ENCODE measurements at regions not wholly inside any gene's neighbourhood (a gene's known extent, or its start where the extent isn't known, plus 50 kb on each side); places are given as distances from the start of the nearest gene placed in this dataset.
"Not testable (repeated sequence)": the region's sequence is repeated elsewhere in the genome, so short reads cannot be mapped to it uniquely, and the experiment has no call there.

DNA sequence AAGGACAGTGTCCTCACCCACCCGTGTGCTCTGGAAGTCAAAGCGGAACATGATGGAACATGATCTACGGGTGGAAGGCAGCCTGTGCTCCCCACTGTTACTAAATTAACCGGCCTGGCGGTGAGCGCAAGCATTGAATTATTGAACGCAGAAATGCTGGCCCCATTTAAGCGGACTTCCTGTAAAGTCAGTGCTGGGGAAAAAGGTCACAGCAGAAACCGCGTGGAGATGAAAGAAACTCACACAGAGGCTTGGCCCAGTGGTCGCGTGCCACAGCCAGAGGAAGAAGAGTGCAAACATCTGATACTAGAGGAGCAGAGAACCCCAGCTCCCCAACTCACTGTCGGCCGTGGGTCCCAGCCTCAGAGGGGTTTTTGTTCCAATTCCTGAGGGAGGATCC, 321.2 kb downstream of the ADGRD1 start:
- Histone ChIP-seq H3K4me3 (no peak overlapping the region), H3K27me3 (ENCODE audit: insufficient read depth in 3 of 3, low read length in 2 of 3) (peaks cover 0 to 5% (median 0%) of the 10 kb centered on the region in 3 donors), H3K27ac (no peak overlapping the region), H3K4me1 (no peaks in the 10 kb centered on the region), H3K36me3 (ENCODE audit: insufficient read depth in 1 of 2, low read depth in 1 of 2) (no peaks in the 10 kb centered on the region), H3K9me3 (no peaks in the 10 kb centered on the region)
- DNase-seq = peak in 1 of 2 donors; percentile 14
- WGBS, 3 donors = 42 to 49% (median 46%) methylated on average over 14 of the region's 14 CpGs
- TF ChIP-seq, protein P1, sequence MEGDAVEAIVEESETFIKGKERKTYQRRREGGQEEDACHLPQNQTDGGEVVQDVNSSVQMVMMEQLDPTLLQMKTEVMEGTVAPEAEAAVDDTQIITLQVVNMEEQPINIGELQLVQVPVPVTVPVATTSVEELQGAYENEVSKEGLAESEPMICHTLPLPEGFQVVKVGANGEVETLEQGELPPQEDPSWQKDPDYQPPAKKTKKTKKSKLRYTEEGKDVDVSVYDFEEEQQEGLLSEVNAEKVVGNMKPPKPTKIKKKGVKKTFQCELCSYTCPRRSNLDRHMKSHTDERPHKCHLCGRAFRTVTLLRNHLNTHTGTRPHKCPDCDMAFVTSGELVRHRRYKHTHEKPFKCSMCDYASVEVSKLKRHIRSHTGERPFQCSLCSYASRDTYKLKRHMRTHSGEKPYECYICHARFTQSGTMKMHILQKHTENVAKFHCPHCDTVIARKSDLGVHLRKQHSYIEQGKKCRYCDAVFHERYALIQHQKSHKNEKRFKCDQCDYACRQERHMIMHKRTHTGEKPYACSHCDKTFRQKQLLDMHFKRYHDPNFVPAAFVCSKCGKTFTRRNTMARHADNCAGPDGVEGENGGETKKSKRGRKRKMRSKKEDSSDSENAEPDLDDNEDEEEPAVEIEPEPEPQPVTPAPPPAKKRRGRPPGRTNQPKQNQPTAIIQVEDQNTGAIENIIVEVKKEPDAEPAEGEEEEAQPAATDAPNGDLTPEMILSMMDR (IDR thresholded peaks at IDR 0.05) = no peak
- ATAC-seq = no peak
- intact Hi-C loops (cut with DNase I) = no loop called here

DNA sequence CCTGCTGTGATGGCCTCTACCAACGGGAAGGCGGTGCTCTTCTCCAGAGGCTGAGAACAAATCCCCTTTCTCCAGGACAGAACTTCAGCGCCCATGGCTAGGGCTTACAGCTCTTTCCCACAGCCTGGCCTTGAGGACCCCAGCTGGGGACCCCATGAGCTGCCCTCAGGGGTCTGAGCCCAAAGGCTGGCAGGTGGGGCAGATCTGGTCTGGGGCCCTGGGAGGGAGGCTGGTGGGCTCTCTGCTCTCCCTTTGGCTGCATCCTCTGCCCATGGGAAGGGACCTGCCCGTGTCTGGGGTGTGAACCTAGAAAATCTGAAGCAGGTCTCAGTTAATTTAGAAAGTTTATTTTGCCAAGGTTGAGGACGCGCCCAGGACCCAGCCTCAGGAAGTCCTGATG, 322.1 kb downstream of the ADGRD1 start:
- Histone ChIP-seq H3K4me3 (no peak overlapping the region), H3K36me3 (ENCODE audit: insufficient read depth in 1 of 2, low read depth in 1 of 2) (no peaks in the 10 kb centered on the region), H3K4me1 (no peaks in the 10 kb centered on the region), H3K27ac (no peak overlapping the region), H3K27me3 (ENCODE audit: insufficient read depth in 3 of 3, low read length in 2 of 3) (peaks cover 0 to 5% (median 0%) of the 10 kb centered on the region in 3 donors), H3K9me3 (no peaks in the 10 kb centered on the region)
- DNase-seq (peak in 1 of 2 donors; percentile 20), ATAC-seq (no peak)
- intact Hi-C loops (cut with DNase I) = no loop called here
- WGBS, 3 donors = 85 to 92% (median 88%) methylated on average over 6 of the region's 6 CpGs
- TF ChIP-seq, protein P1 (IDR thresholded peaks at IDR 0.05) = no peak

DNA sequence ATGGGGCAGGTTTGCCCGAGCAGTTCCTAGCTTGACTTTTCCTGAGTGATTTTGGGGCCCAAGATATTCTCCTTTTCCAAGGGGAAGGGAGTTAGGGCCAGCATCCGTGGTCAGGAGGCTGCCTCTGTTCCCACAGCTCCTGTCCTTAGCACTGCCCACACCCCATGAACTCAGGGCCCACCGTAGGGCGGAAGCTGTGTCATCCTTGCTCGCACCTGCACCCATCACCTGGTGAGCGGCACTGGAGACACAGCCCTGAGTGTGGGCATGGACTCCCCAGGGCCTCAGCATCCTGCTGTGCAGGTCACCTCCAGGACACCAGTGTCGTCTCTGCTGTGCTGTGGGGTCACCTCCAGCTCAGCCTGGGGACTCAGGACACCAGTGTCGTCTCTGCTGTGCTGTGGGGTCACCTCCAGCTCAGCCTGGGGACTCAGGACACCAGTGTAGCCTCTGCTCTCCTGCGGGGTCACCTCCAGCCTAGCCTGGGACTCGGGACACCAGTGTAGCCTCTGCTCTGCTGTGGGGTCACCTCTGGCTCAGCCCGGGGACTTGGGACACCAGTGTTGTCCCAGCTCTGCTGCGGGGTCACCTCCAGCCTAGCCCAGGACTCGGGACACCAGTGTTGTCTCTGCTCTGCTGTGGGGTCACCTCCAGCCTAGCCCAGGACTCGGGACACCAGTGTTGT, 322.9 kb downstream of the ADGRD1 start:
- ATAC-seq = no peak
- Histone ChIP-seq H3K4me3 (no peak overlapping the region), H3K36me3 (ENCODE audit: insufficient read depth in 1 of 2, low read depth in 1 of 2) (no peaks in the 10 kb centered on the region), H3K27me3 (ENCODE audit: insufficient read depth in 3 of 3, low read length in 2 of 3) (peaks cover 0 to 8% (median 0%) of the 10 kb centered on the region in 3 donors), H3K9me3 (no peaks in the 10 kb centered on the region), H3K27ac (no peak overlapping the region), H3K4me1 (no peaks in the 10 kb centered on the region)
- intact Hi-C loops (cut with DNase I) = no loop called here
- peak in 1 of 2 donors; percentile 42 for DNase-seq
- 79 to 86% (median 81%) methylated on average over 12 to 13 of the region's 14 CpGs for WGBS, 3 donors
- TF ChIP-seq, protein P1 (IDR thresholded peaks at IDR 0.05) = no peak

DNA sequence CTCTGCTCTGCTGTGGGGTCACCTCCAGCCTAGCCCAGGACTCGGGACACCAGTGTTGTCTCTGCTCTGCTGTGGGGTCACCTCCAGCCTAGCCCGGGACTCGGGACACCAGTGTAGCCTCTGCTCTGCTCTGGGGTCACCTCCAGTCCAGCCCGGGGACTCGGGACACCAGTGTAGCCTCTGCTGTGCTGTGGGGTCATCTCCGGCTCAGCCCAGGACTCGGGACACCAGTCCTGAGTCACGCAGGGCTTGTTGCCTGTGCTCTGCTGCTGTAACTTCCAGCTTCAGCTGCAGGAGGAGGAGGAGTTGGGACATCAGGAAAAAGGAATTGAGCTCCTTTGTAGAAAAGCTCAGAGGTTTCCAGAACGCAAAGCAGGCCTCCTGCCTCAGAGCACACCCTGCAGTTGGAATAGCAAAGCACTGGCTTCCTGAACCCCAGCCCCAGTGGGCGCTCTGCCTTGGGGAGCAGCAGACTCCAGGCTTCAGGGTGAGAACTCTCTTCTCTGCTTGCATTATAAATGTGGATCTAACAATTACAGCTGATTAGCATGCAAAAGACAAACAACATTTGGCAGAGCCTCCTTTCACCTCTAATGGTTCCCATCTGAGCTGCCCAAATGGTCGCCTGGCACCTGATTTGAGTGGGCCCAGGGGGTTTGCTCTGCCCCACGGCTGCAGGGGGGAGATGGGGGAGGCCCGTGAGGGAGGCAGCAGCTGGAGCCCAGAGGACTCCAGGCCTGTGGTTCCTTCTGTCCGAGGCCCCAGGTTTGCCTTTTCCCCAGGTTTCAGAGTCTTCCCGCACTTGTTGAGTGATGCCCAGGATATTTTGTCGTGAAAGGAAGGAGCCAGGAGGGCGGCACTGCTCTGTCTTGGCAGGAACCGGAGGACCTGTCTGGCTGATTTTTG, 323.7 kb downstream of the ADGRD1 start:
- not testable (repeated sequence) for H3K4me1 ChIP-seq
- peak in 1 of 2 donors; percentile 35 for DNase-seq
- 59 to 66% (median 63%) methylated on average over 15 to 16 of the region's 18 CpGs for WGBS, 3 donors

DNA sequence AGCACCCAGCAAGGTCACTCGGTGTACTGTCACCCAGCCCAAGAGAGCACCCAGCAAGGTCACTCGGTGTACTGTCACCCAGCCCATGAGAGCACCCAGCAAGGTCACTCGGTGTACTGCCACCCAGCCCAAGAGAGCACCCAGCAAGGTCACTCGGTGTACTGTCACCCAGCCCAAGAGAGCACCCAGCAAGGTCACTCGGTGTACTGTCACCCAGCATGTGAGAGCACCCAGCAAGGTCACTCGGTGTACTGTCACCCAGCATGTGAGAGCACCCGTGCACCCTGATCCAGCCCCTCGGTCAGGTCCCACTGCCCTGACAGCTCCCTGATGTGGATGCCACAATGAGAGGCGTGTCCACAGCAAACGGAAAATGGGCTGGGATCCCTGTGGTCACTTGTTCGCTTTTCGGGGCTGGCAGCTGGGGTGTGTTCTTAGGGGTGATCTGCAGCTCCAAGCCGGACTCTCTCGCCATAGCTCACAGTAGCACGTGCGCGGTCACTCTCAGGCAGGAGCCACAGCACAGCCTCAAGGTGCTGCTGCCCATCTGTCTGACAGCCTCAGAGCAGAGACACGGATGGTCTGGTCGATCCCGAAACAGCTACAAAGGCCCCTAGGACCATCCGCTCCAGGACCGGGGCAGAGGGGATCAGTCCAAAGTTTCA, 324.9 kb downstream of the ADGRD1 start:
- ATAC-seq; H3K36me3 ChIP-seq (ENCODE audit: insufficient read depth in 1 of 2, low read depth in 1 of 2); intact Hi-C loops (cut with DNase I); H3K9me3 ChIP-seq; H3K27me3 ChIP-seq (ENCODE audit: insufficient read depth in 3 of 3, low read length in 2 of 3); H3K27ac ChIP-seq; H3K4me1 ChIP-seq; H3K4me3 ChIP-seq: not testable (repeated sequence)
- DNase-seq = peak in 1 of 2 donors; percentile 39
- 76 to 82% (median 81%) methylated on average over 19 to 21 of the region's 22 CpGs for WGBS, 3 donors

More for the DNA sequence above, 323.7 kb downstream of the ADGRD1 start:
- H3K27me3 ChIP-seq (ENCODE audit: insufficient read depth in 3 of 3, low read length in 2 of 3); H3K9me3 ChIP-seq; ATAC-seq; H3K4me3 ChIP-seq; H3K27ac ChIP-seq; H3K36me3 ChIP-seq (ENCODE audit: insufficient read depth in 1 of 2, low read depth in 1 of 2); intact Hi-C loops (cut with DNase I): not testable (repeated sequence)

All from psoas muscle (tissue), 7 donors.